SKM-1 treated with dmso at 0.1 percent for 144 hours (cell line): ENCODE measurements at regions not wholly inside any gene's neighbourhood (a gene's known extent, or its start where the extent isn't known, plus 50 kb on each side); places are given as distances from the start of the nearest gene placed in this dataset.
"Not testable (repeated sequence)": the region's sequence is repeated elsewhere in the genome, so short reads cannot be mapped to it uniquely, and the experiment has no call there.

ENCODE experiments used
- DNase-seq: peaks from one replicate; lab custom pipeline; 2025; ENCODE audit not compliant: unreplicated experiment; lab: John Stamatoyannopoulos, UW

- no peak for DNase-seq
Observed at GRCh38 chr14:97129639-97130038, 332.5 kb downstream of the VRK1 start.

- DNase-seq, result not testable (repeated sequence)
Observed at GRCh38 chr14:97135847-97136246, 338.7 kb downstream of the VRK1 start.

- no peak for DNase-seq
Observed at GRCh38 chr14:97137705-97138104, 340.5 kb downstream of the VRK1 start.

- DNase-seq, result no peak
Observed at GRCh38 chr14:97138801-97139200, 341.6 kb downstream of the VRK1 start.

- DNase-seq, result no peak
Observed at GRCh38 chr14:97143011-97143410, 345.8 kb downstream of the VRK1 start.

GRCh38 chr14:97143456-97143855 is 346.3 kb downstream of the VRK1 start:
- DNase-seq, result no peak

- not testable (repeated sequence) for DNase-seq
Observed at GRCh38 chr14:97148021-97148420, 350.8 kb downstream of the VRK1 start.

- DNase-seq, result no peak
Observed at GRCh38 chr14:97149775-97150174, 352.6 kb downstream of the VRK1 start.

- no peak for DNase-seq
Observed at GRCh38 chr14:97153527-97153926, 356.3 kb downstream of the VRK1 start.

GRCh38 chr14:97155320-97155719 is 358.1 kb downstream of the VRK1 start:
- no peak for DNase-seq

GRCh38 chr14:97155814-97156213 is 358.6 kb downstream of the VRK1 start:
- no peak for DNase-seq

- no peak for DNase-seq
Observed at GRCh38 chr14:97156705-97157104, 359.5 kb downstream of the VRK1 start.

- DNase-seq, result no peak
Observed at GRCh38 chr14:97158102-97158501, 360.9 kb downstream of the VRK1 start.

GRCh38 chr14:97159124-97159523 is 361.9 kb downstream of the VRK1 start:
- no peak for DNase-seq

- DNase-seq, result no peak
Observed at GRCh38 chr14:97162621-97163020, 365.4 kb downstream of the VRK1 start.

- DNase-seq, result no peak
Observed at GRCh38 chr14:97164021-97164420, 366.8 kb downstream of the VRK1 start.

GRCh38 chr14:97166497-97166896 is 369.3 kb downstream of the VRK1 start:
- no peak for DNase-seq

- DNase-seq, result not testable (repeated sequence)
Observed at GRCh38 chr14:97167577-97167976, 370.4 kb downstream of the VRK1 start.

- no peak for DNase-seq
Observed at GRCh38 chr14:97172644-97173043, 375.5 kb downstream of the VRK1 start.

GRCh38 chr14:97177016-97177415 is 379.8 kb downstream of the VRK1 start:
- no peak for DNase-seq

- DNase-seq, result no peak
Observed at GRCh38 chr14:97177635-97178034, 380.5 kb downstream of the VRK1 start.

- DNase-seq, result no peak
Observed at GRCh38 chr14:97178781-97179180, 381.6 kb downstream of the VRK1 start.

GRCh38 chr14:97179573-97179972 is 382.4 kb downstream of the VRK1 start:
- no peak for DNase-seq
